Colonic mucosa (tissue), 4 donors: ENCODE measurements at regions not wholly inside any gene's neighbourhood (a gene's known extent, or its start where the extent isn't known, plus 50 kb on each side); places are given as distances from the start of the nearest gene placed in this dataset.

Source experiments
- DNase-seq: peaks from one replicate; pipeline ENCODE4 v3.0.0-alpha.2; 2020
- H3K27ac ChIP-seq: fragments of 200-600 bp; one replicate; pipeline ENCODE4 v1.8.0; 2021
- H3K27me3 ChIP-seq: fragments of 200-600 bp; one replicate; pipeline ENCODE4 v1.8.0; 2021
- H3K36me3 ChIP-seq: fragments of 200-600 bp; one replicate; pipeline ENCODE4 v1.8.0; 2021
- H3K4me1 ChIP-seq: fragments of 200-600 bp; one replicate; pipeline ENCODE4 v1.8.0; 2021; ENCODE audit warnings: mild to moderate bottlenecking
- H3K4me3 ChIP-seq: fragments of 200-600 bp; one replicate; pipeline ENCODE4 v1.8.0; 2021
- H3K9ac ChIP-seq, 2 donors: one replicate each; pipeline ENCODE4 v1.7.0; 2013; ENCODE audit warnings: control low read depth in 2 of 2, low read depth in 2 of 2, low read length in 2 of 2
- H3K9me3 ChIP-seq: fragments of 200-600 bp; one replicate; pipeline ENCODE4 v1.8.0; 2021
- intact Hi-C: fragments of 100-400 bp; cut with DNase I; formaldehyde crosslinking; loops from one replicate; pipeline ENCODE4 v1.14.1; 2022
- TF ChIP-seq, protein P1 (sequence below): fragments of 200-600 bp; IDR thresholded peaks from one replicate; pipeline ENCODE4 v1.8.0; 2022; ENCODE audit warnings: antibody characterized with exemption, mild to moderate bottlenecking
- donor health status: healthy.
- donor health status: DM: no; HTN: no; CAD: no.
- donor health status: DM: no; HTN: no; CAD: no.

DNA sequence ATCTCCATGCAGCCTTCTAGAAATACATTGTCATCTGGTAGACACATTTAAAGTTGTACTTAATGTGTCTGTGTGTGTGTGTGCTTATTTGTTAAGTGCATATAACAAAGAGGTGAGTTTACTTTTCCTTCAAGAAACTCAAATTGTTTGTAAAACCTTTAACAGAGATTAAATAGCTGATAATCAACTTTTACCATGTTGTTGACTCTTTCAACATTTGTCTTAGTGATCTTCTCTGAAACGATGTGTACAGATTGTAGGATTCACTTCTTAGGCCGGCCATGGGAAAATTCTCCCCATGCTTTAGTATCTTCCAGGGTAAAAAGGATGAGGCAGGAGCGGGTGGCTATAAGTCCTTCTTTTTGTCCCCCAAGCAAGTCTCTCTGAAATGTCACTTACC is 292.9 kb upstream of the MAF start:
- intact Hi-C loops: no loop called here
- H3K27me3 ChIP-seq: no peaks in the 10 kb centered on the region
- peaks cover 5% of the 10 kb centered on the region for H3K4me1 ChIP-seq
- TF ChIP-seq, protein P1, sequence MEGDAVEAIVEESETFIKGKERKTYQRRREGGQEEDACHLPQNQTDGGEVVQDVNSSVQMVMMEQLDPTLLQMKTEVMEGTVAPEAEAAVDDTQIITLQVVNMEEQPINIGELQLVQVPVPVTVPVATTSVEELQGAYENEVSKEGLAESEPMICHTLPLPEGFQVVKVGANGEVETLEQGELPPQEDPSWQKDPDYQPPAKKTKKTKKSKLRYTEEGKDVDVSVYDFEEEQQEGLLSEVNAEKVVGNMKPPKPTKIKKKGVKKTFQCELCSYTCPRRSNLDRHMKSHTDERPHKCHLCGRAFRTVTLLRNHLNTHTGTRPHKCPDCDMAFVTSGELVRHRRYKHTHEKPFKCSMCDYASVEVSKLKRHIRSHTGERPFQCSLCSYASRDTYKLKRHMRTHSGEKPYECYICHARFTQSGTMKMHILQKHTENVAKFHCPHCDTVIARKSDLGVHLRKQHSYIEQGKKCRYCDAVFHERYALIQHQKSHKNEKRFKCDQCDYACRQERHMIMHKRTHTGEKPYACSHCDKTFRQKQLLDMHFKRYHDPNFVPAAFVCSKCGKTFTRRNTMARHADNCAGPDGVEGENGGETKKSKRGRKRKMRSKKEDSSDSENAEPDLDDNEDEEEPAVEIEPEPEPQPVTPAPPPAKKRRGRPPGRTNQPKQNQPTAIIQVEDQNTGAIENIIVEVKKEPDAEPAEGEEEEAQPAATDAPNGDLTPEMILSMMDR: no peak
- no peaks in the 10 kb centered on the region for H3K9me3 ChIP-seq
- no peak for DNase-seq
- no peak overlapping the region for H3K27ac ChIP-seq
- H3K36me3 ChIP-seq: no peaks in the 10 kb centered on the region
- no peak overlapping the region for H3K9ac ChIP-seq
- H3K4me3 ChIP-seq: no peak overlapping the region

DNA sequence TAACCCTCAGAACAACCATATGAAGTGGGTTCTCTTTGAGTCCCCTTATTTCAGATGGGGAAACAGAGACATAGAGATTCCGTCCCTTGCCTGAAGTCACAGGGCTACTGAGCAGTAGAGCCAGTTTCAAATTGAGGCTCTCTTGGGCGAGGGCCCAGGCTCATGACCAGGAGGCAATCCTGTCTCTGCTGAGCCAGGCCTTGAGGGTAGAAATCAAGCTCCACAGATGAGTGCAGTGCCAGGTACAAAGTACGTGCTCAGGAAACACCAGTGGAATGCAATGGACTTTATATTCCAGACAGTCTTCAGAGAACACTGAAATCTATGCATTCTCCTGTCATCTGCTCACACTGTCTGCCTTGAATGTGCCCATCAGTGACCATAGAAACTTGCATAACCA is 291.7 kb upstream of the MAF start:
- no peak for DNase-seq
- Histone ChIP-seq H3K36me3 (no peaks in the 10 kb centered on the region), H3K27ac (no peak overlapping the region), H3K4me3 (no peak overlapping the region), H3K9me3 (no peaks in the 10 kb centered on the region), H3K4me1 (peaks cover 3% of the 10 kb centered on the region), H3K9ac (no peak overlapping the region), H3K27me3 (no peaks in the 10 kb centered on the region)
- intact Hi-C loops: no loop called here
- TF ChIP-seq, protein P1: no peak

DNA sequence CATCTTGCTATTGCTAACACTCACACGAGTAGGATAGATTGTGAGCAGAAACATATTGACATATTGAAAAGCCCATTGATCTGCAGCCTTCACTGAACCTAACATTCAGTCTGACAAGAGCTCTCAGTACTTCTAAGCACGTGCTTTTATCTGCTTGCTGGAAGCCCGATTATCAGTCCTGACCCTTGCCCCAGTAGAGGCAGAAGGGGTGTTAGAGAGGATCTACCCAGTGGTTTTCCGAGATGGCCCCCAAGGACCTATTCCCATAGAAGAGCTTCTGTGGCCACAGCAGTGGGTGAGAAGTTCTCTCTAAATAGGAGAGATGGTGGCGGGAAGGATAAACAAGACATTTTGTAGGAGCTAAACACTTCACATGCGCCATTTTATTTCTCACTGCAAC is 290.9 kb upstream of the MAF start:
- no peak for DNase-seq

DNA sequence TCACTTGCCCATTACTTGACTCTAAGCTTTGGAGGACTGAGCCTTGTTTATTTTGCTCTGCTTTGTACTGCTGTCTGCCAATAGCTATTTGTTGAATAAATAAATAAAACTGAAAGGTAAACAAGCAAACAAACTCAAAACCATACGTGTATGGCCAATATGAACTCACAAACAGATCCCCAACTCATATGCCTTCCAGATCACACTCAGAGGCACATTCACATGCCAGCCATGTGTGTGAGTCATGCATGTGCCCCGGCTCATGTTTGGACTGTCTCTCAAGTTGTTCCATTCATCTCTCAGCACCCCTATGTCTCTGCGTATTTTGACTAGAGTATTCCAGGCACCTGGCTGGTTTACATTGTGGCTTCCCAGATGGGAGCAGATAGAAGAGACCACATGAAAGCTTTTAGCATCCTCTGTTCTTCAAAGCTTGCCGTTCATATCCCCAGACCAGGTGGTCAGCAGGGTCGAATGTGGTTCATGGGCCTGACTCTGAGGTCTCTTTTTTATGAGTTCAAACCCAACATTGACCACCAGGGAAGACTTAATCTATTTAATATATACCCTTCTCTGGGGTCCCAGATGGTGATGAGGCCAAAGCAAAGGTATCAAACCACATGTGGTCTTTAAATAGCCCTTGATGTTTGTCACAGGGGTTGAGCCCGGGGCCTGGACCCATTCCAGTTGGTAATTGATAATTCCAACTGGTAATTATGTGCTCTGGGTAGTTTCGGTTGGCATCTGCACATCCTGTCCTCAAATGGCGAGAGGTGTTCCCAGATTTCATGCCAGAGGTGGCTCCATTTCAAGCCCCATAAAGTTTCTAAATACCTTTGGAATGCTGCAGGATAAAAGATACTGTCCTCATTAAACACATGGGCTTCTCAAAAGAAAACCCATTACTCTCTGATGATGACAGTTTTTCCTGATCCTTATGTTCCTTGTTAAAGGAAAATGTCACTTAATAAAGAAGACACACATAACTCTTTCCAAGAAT is 287.3 kb upstream of the MAF start:
- H3K27ac ChIP-seq: no peak overlapping the region
- no peak overlapping the region for H3K4me3 ChIP-seq
- TF ChIP-seq, protein P1: no peak
- H3K4me1 ChIP-seq: no peaks in the 10 kb centered on the region
- no peak overlapping the region for H3K9ac ChIP-seq
- H3K36me3 ChIP-seq: no peaks in the 10 kb centered on the region
- DNase-seq: no peak
- intact Hi-C loops: no loop called here
- no peaks in the 10 kb centered on the region for H3K9me3 ChIP-seq
- no peaks in the 10 kb centered on the region for H3K27me3 ChIP-seq

More for the DNA sequence above, 290.9 kb upstream of the MAF start:
- Histone ChIP-seq H3K4me3 (no peak overlapping the region), H3K4me1 (no peaks in the 10 kb centered on the region), H3K27me3 (no peaks in the 10 kb centered on the region), H3K9ac (no peak overlapping the region), H3K36me3 (no peaks in the 10 kb centered on the region), H3K9me3 (no peaks in the 10 kb centered on the region), H3K27ac (no peak overlapping the region)
- intact Hi-C loops: no loop called here
- TF ChIP-seq, protein P1: no peak

DNA sequence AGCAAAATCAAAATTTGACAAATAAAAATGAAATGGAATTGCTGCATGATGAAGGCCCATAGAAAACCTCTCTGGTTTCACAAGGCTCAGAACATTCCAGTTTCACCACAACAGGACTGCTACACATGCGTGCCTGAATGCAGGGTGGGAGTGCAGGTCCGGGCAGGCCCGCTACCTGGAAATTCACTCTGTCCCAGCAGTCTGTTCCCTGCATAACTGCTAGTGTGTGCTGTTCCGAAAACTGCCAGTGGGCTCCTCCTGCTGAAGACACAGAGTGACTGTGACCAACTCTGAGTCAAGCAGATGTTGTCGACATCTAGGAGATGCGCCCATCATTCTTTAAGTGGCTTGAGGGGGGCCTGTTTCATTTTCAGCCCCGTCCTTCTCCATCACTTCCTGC is 284.8 kb upstream of the MAF start:
- H3K9me3 ChIP-seq: no peaks in the 10 kb centered on the region
- DNase-seq: no peak
- H3K36me3 ChIP-seq: no peaks in the 10 kb centered on the region
- intact Hi-C loops: no loop called here
- no peak overlapping the region for H3K4me3 ChIP-seq
- H3K27me3 ChIP-seq: no peaks in the 10 kb centered on the region
- no peak overlapping the region for H3K9ac ChIP-seq
- H3K4me1 ChIP-seq: no peaks in the 10 kb centered on the region
- H3K27ac ChIP-seq: no peak overlapping the region
- TF ChIP-seq, protein P1: no peak
